ENCODE measurements at regions not wholly inside any gene's neighbourhood (a gene's known extent, or its start where the extent isn't known, plus 50 kb on each side); places are given as distances from the start of the nearest gene placed in this dataset.

GRCh38 chr9:135378751-135379150 lies 100.8 kb upstream of the PPP1R26 start:
- TF ChIP-seq POLR2AphosphoS5 (IDR thresholded peaks at IDR 0.05; ENCODE audit: low read depth, low read length), result no peak
- TF ChIP-seq POLR2A (IDR thresholded peaks at IDR 0.05; ENCODE audit: low read depth, low read length), result no peak
- TF ChIP-seq TAF1 (IDR thresholded peaks at IDR 0.05; ENCODE audit: low read depth, low read length), result no peak
- TF ChIP-seq SPI1 (IDR thresholded peaks at IDR 0.05; ENCODE audit: low read depth, low read length), result no peak
- TF ChIP-seq PAX5 (IDR thresholded peaks at IDR 0.05; ENCODE audit: insufficient read depth, low read length, severe bottlenecking), result no peak
